SJSA1 (cell line): ENCODE measurements at regions not wholly inside any gene's neighbourhood (a gene's known extent, or its start where the extent isn't known, plus 50 kb on each side); places are given as distances from the start of the nearest gene placed in this dataset.

Experiments used
- DNase-seq, 2 experiments: peaks; one replicate each; pipeline ENCODE4 v3.0.0-alpha.2; 2015 to 2020; ENCODE audit warnings: low spot score in 2 of 2, low read depth in 1 of 2
- H3K27ac ChIP-seq: fragments of 250-450 bp; sonication (Bioruptor Pico); 2 replicates; pipeline ENCODE4 v1.5.1; 2020; ENCODE audit warnings: mild to moderate bottlenecking, moderate library complexity
- H3K27me3 ChIP-seq: fragments of 250-450 bp; sonication (Bioruptor Pico); replicated peaks from 2 replicates; pipeline ENCODE4 v1.5.1; 2020; ENCODE audit warnings: mild to moderate bottlenecking, moderate library complexity
- H3K36me3 ChIP-seq: fragments of 250-450 bp; sonication (Bioruptor Pico); 2 replicates; pipeline ENCODE4 v1.5.1; 2020; ENCODE audit warnings: mild to moderate bottlenecking
- H3K4me1 ChIP-seq: fragments of 250-450 bp; sonication (Bioruptor Pico); replicated peaks from 2 replicates; pipeline ENCODE4 v1.6.1; 2021; ENCODE audit warnings: mild to moderate bottlenecking
- H3K4me3 ChIP-seq: fragments of 250-450 bp; sonication (Bioruptor Pico); 2 replicates; pipeline ENCODE4 v1.5.1; 2020; ENCODE audit warnings: mild to moderate bottlenecking
- H3K9me3 ChIP-seq: fragments of 250-450 bp; sonication (Bioruptor Pico); replicated peaks from 2 replicates; pipeline ENCODE4 v1.5.1; 2020; ENCODE audit warnings: mild to moderate bottlenecking

DNA sequence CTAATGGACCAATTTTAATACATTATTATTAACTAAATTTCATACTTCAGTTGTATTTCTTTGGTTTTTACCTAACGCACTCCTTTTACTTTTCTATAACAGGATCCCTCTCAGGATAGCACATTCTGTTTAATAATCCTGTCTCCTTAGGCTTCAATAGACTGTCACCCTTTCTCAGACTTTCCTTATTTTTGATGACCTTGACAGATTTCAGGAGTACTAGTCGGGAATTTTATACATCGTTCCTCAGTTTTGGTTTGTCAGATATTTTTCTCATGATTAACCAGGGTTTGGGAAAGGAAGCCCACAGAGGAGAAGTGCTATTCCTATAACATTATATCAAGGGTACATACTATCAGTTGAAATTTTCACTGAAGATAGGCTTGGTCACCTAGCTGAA, 768.0 kb upstream of the GJE1 start:
- Histone ChIP-seq H3K9me3 (peaks cover 4% of the 10 kb centered on the region; the same call in 1 of the 2 replicates), H3K27ac (no peak overlapping the region), H3K36me3 (no peaks in the 10 kb centered on the region), H3K4me1 (no peaks in the 10 kb centered on the region), H3K4me3 (no peak overlapping the region), H3K27me3 (no peaks in the 10 kb centered on the region)
- DNase-seq: no peak

DNA sequence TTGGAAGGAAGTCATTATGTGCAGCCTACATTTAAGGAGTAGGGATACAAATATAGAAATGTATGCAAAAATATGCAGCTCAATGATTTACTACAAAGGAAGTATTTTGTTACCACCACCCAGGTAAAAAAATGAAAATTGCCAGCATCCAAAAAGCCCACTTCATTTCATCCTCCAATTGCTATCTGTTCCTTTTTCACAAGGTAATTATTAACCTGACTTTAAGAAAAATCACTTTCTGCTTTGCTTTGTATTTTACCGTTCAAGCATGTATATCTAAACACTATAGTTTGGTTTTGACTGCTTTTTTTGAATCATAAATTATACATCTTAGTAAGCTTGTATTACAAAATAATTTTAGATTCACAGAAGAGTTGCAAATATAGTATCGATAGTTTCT, 768.5 kb upstream of the GJE1 start:
- DNase-seq: no peak
- no peak overlapping the region for H3K27ac ChIP-seq
- no peaks in the 10 kb centered on the region for H3K36me3 ChIP-seq
- no peaks in the 10 kb centered on the region for H3K27me3 ChIP-seq
- no peak overlapping the region for H3K4me3 ChIP-seq
- H3K4me1 ChIP-seq: no peaks in the 10 kb centered on the region
- peaks cover 2% of the 10 kb centered on the region; the same call in 1 of the 2 replicates for H3K9me3 ChIP-seq

DNA sequence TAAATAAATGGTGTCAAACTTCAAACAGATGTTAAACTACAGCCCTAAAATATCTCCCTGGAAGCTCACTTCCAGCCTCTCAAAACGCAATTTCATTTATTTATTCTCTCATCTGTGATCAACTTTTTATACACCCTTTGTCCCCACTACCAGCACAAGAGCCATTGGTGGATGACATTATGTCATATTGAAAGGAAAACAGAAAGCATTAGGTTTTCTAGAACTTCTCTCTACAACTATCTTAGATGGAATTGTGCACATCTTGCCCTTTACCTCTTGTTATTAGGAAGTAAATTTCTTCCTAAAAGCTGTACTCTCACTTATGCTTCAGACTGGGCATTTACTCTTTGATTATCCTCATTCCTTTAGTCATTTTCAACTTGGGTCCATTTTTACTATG, 771.2 kb upstream of the GJE1 start:
- Histone ChIP-seq H3K4me3 (no peak overlapping the region), H3K9me3 (no peaks in the 10 kb centered on the region), H3K4me1 (no peaks in the 10 kb centered on the region), H3K27ac (no peak overlapping the region), H3K27me3 (no peaks in the 10 kb centered on the region), H3K36me3 (no peaks in the 10 kb centered on the region)
- DNase-seq: no peak

DNA sequence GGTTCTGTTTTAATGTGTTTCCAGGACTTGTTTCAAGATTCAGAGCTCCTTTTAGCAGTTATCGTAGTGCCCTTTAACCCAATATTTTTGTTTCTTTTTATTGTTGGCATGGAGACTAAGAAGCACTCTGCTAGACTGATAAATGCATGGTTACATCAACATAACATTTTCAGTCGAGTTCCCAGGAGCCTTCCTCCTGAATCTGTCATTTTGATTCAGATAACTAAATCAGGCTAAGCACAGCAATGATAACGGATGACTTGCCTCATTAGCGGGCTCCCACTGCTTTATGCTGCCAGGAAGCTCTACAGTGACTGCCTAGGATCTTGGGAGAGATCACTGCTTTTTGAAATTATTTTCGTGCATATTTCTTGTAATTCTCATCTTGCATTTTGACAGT, 772.8 kb upstream of the GJE1 start:
- no peak overlapping the region for H3K27ac ChIP-seq
- no peak overlapping the region for H3K4me3 ChIP-seq
- H3K4me1 ChIP-seq: no peaks in the 10 kb centered on the region
- no peaks in the 10 kb centered on the region for H3K9me3 ChIP-seq
- H3K27me3 ChIP-seq: no peaks in the 10 kb centered on the region
- no peak for DNase-seq
- no peaks in the 10 kb centered on the region for H3K36me3 ChIP-seq

DNA sequence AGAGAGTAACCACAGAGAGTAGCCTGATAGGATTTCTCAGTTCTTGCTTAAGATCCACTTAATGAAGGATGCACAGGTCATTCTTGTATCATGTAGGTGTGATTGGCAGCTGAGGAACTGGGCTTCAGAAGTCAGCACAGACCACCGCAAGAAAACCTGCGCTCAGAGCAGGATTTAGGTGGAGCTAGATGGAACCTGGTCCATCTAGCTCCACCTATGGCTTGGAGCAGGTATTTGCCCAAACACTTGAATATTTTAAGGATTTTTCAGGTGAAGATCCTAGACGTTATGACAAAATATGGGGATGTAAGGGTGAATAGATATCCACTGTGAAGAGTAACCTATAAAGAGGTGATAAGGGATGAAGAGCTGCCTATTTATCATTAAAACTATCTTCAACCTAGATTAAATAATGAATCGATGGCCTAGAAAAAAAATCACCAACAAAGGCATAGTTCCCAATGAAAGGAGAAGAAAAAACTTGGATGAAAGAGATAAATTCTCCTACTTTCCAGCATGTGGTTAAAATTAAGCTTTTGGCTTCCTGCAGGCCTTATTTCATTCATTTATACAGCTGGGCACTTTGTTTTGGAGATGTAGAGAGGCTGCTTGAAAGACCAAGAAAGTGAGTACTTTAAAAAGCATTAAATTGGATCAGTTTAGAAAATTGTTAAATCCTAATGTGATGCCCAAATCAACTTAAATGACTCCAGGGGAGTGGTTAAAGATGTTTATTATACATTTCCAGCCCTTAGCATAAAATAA, 778.4 kb upstream of the GJE1 start:
- H3K36me3 ChIP-seq: no peaks in the 10 kb centered on the region
- no peaks in the 10 kb centered on the region for H3K9me3 ChIP-seq
- H3K4me1 ChIP-seq: no peaks in the 10 kb centered on the region
- no peaks in the 10 kb centered on the region for H3K27me3 ChIP-seq
- DNase-seq: no peak
- no peak overlapping the region for H3K4me3 ChIP-seq
- H3K27ac ChIP-seq: no peak overlapping the region

DNA sequence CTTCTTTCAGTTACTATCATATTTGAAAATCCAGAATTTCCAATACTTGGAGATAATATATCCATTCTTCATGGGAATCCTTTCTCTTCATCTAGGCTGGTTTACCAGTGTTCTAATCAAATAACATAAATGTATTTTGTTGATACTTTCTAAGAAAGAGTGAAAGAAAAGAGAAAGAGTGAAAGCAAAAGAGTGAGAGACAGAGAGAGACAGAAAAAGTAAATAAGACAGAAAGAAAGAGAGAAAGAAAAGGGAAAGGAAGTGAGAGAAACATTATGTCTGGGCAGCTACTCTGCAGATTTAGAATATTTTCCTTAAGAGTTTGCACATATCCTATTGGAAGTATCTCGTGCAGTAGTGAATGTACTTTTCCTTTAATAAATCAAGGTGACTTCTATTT, 781.0 kb upstream of the GJE1 start:
- no peak overlapping the region for H3K27ac ChIP-seq
- H3K4me3 ChIP-seq: no peak overlapping the region
- no peaks in the 10 kb centered on the region for H3K4me1 ChIP-seq
- no peak for DNase-seq
- H3K9me3 ChIP-seq: no peaks in the 10 kb centered on the region
- H3K27me3 ChIP-seq: no peaks in the 10 kb centered on the region
- no peaks in the 10 kb centered on the region for H3K36me3 ChIP-seq

DNA sequence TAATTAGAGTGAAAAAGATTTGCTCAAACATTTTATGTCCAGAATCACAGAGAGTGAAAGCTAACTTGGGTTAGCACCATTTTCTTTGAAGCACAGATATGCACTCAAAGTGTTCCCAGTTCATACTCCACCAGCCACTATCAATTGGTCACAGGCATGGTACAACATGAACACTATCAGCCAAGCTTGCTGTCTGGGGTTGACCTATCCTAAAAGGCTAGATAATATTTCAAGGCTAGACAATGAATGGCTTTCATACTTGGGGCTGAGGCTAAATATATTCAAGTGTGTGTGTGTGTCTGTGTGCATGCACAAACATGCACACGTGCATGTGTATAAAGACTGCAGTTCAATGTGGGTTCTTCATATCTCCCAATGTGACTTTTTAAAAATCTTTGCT, 783.0 kb upstream of the GJE1 start:
- H3K4me3 ChIP-seq: no peak overlapping the region
- no peaks in the 10 kb centered on the region for H3K4me1 ChIP-seq
- no peaks in the 10 kb centered on the region for H3K27me3 ChIP-seq
- no peaks in the 10 kb centered on the region for H3K36me3 ChIP-seq
- H3K27ac ChIP-seq: no peak overlapping the region
- H3K9me3 ChIP-seq: no peaks in the 10 kb centered on the region
- no peak for DNase-seq

DNA sequence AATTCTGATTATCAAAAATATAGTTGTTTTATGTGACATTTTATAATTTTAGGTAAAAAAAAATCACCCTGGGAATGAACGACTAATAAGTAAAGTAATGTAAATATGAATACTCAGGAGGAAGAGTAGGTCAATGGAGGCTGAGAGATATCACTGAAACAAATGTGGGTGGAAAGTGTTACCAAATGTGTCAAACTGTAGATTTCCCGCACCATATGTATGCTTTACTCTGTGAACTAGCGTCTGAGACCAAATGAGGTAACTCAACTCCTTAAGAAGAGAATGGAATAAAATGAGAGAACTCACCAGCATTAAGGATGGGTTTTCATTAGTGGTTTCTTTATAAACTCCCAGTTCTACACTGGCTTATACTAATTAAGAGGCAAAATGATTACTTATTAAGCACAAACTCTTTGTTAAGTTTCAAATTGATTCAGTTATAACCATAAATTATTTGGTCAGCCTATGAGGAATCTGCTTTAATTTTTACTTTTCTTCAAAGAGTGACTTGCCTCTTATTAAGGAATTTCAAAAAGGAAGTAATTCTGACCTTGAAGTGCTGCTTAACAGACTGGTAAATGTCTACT, 784.7 kb upstream of the GJE1 start:
- DNase-seq: no peak
- Histone ChIP-seq H3K9me3 (no peaks in the 10 kb centered on the region), H3K27me3 (no peaks in the 10 kb centered on the region), H3K36me3 (no peaks in the 10 kb centered on the region), H3K4me3 (no peak overlapping the region), H3K4me1 (no peaks in the 10 kb centered on the region), H3K27ac (no peak overlapping the region)

DNA sequence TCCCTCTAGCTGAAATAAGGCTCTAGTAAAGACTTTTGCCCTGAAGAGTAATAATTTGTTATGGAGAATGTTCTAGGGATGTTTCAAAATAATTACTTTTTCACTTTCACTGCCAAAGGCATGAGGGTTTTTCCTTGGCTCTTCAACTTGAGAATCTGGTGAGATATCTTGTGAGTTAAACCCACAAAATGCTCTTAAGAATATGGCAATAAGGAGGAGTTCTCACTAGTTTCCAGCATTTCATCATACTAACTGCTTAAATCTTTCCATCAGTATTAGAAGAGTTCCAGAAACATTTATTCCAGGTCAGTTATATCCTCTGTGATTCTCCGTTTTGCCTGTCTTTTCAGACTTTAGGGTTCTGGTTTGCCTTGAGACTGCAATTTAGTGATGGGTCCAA, 785.6 kb upstream of the GJE1 start:
- no peak overlapping the region for H3K27ac ChIP-seq
- DNase-seq: no peak
- H3K9me3 ChIP-seq: no peaks in the 10 kb centered on the region
- no peaks in the 10 kb centered on the region for H3K27me3 ChIP-seq
- H3K4me3 ChIP-seq: no peak overlapping the region
- no peaks in the 10 kb centered on the region for H3K36me3 ChIP-seq
- H3K4me1 ChIP-seq: no peaks in the 10 kb centered on the region

DNA sequence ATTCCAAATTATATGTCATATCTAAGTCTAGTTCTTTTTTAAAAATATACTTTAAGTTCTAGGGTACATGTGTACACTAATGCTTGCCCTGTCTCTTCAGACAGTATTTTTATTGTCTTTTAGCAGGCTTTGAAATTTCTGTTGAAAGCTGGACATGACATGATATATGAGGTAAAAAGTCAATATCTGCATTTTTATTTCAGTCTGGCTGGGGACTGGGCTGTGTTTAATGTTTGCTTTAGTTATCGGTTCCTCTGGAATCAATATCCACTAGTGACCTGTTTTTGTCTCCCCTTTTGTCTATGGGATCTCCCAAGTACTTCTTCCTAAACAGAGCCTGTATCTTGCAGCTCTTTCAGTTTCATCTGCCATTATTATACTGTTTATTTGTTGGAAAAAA, 786.2 kb upstream of the GJE1 start:
- no peaks in the 10 kb centered on the region for H3K4me1 ChIP-seq
- no peaks in the 10 kb centered on the region for H3K36me3 ChIP-seq
- no peaks in the 10 kb centered on the region for H3K27me3 ChIP-seq

DNA sequence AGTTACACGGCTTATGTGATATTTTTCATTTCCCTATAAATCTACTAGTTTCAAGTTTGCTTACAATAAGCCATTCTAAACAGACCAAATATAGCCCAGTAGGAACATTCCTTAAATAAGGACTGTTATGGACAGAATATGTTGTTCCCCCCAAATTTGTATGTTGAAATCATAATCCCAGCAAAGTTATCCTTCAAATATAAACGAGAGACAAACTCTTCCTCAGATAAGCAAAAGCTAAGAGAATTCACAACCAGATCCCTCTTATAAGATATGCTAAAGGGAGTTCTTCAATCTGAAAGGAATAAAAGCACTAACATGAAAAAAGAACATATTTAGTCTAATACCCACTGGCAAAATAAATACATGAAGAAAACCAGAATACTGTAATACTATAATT, 795.5 kb upstream of the GJE1 start:
- DNase-seq: no peak
- no peaks in the 10 kb centered on the region for H3K27me3 ChIP-seq

More for the DNA sequence above, 786.2 kb upstream of the GJE1 start:
- Histone ChIP-seq H3K4me3 (no peak overlapping the region), H3K9me3 (no peaks in the 10 kb centered on the region), H3K27ac (no peak overlapping the region)
- DNase-seq: no peak

DNA sequence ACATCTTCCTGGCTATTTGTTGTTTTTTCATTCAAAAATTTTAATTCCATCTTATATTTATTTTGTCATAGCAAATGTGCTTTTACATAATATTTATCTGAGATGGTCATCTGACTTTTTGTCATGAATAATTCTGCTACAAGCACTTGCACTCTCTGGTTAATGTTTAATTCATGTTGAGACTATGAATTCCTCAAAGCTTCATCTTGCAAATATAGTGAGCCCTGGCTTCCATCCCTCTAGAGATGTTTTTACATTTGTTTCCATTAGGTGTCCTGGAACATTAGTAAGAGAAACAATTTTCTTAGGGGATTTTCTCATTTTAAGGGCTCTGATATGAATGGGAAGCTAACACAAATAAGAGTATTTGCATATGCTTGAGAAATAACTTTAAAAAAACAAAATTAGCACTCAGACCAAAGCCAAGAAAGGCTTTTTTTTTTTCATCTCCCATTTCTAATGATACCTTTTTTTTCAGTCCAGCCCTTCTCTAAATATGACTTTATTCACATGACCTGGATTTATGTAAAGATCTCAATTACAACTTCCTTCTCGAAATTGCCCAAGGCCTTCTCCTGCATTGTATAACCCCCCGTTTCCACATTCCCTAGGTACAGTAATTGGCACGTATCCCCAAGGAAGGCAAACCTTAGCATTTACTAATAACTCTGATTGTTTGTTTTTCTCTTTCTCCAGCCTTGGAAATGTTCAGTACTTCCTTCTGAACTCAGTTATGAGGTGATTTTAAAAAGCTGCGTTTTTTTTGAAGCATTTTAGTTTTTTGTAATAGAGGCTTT, 797.0 kb upstream of the GJE1 start:
- Histone ChIP-seq H3K4me1 (no peaks in the 10 kb centered on the region), H3K27ac (no peak overlapping the region), H3K4me3 (no peak overlapping the region), H3K27me3 (no peaks in the 10 kb centered on the region), H3K9me3 (no peaks in the 10 kb centered on the region), H3K36me3 (no peaks in the 10 kb centered on the region)
- DNase-seq: no peak

More for the DNA sequence above, 795.5 kb upstream of the GJE1 start:
- Histone ChIP-seq H3K4me1 (no peaks in the 10 kb centered on the region), H3K9me3 (no peaks in the 10 kb centered on the region), H3K27ac (no peak overlapping the region), H3K36me3 (no peaks in the 10 kb centered on the region), H3K4me3 (no peak overlapping the region)

DNA sequence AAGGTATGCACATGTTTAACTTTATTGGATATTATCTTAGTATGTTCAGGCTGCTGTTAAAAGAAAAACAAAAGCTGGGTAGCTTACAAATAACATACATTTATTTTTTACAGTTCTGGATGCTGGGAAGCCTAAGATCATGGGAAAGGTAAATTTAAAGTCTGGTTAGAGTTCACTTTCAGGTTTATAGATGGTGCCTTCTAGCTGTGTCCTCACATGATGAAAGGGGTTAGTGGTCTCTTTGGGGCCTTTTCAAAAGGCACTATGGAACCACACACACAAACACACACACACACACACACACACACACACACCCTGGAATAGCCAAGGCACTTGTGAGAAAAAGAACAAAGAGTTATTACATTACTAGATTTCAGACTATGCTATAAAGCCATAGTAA, 805.8 kb upstream of the GJE1 start:
- Histone ChIP-seq H3K4me3 (peak overlapping the region; percentile 23), H3K27ac (peak overlapping the region; percentile 98), H3K4me1 (peaks cover 22% of the 10 kb centered on the region), H3K36me3 (no peaks in the 10 kb centered on the region), H3K27me3 (no peaks in the 10 kb centered on the region), H3K9me3 (no peaks in the 10 kb centered on the region; the same call in 1 of the 2 replicates)
- DNase-seq: no peak

DNA sequence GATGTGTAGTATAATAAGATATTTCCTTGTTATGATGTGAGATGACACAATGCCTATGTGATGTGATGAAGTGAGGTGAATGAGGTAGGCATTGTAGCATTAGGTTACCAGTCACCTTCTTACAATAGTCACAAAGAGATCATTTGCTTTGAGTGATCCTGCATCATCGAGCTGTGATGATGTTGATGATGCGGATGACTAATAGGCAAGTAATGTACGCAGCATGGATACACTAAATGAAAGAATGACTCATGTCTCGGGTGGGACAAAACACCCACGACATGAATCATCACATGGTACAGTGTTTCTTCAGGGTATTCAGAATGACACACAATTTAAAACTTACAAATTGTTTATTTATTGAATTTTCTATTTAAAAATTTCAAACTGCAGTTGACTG, 806.3 kb upstream of the GJE1 start:
- peak overlapping the region; percentile 98 for H3K27ac ChIP-seq
- peak; percentile 87 to 92 for DNase-seq

More for the DNA sequence above, 806.3 kb upstream of the GJE1 start:
- H3K4me1 ChIP-seq: peaks cover 27% of the 10 kb centered on the region
- no peaks in the 10 kb centered on the region for H3K36me3 ChIP-seq
- peak overlapping the region; percentile 23 for H3K4me3 ChIP-seq
- H3K9me3 ChIP-seq: no peaks in the 10 kb centered on the region; the same call in 1 of the 2 replicates
- H3K27me3 ChIP-seq: no peaks in the 10 kb centered on the region
